Occipital lobe (tissue), 1 donor: ENCODE measurements at regions not wholly inside any gene's neighbourhood (a gene's known extent, or its start where the extent isn't known, plus 50 kb on each side); places are given as distances from the start of the nearest gene placed in this dataset.
"Not testable (repeated sequence)": the region's sequence is repeated elsewhere in the genome, so short reads cannot be mapped to it uniquely, and the experiment has no call there.

Experiments used
- DNase-seq: peaks from one replicate; lab custom pipeline; 2025; lab: John Stamatoyannopoulos, UW

- DNase-seq: no peak
Measured at GRCh38 chr4:31183256-31183655, 463.1 kb downstream of the PCDH7 start.

- no peak for DNase-seq
Measured at GRCh38 chr4:31185014-31185585, 464.9 kb downstream of the PCDH7 start.

GRCh38 chr4:31187979-31188378 is 467.8 kb downstream of the PCDH7 start:
- DNase-seq: no peak

GRCh38 chr4:31189938-31190337 is 469.8 kb downstream of the PCDH7 start:
- DNase-seq: no peak

GRCh38 chr4:31190671-31191070 is 470.5 kb downstream of the PCDH7 start:
- no peak for DNase-seq

- DNase-seq: no peak
Measured at GRCh38 chr4:31192341-31192740, 472.2 kb downstream of the PCDH7 start.

- DNase-seq: no peak
Measured at GRCh38 chr4:31193521-31193920, 473.4 kb downstream of the PCDH7 start.

- DNase-seq: no peak
Measured at GRCh38 chr4:31194823-31195222, 474.7 kb downstream of the PCDH7 start.

GRCh38 chr4:31199644-31200043 is 479.5 kb downstream of the PCDH7 start:
- no peak for DNase-seq

GRCh38 chr4:31202054-31202453 is 481.9 kb downstream of the PCDH7 start:
- not testable (repeated sequence) for DNase-seq

- no peak for DNase-seq
Measured at GRCh38 chr4:31204874-31205273, 484.7 kb downstream of the PCDH7 start.

GRCh38 chr4:31220921-31221320 is 500.8 kb downstream of the PCDH7 start:
- no peak for DNase-seq

- DNase-seq: no peak
Measured at GRCh38 chr4:31228068-31228467, 507.9 kb downstream of the PCDH7 start.

- DNase-seq: no peak
Measured at GRCh38 chr4:31230594-31230993, 510.4 kb downstream of the PCDH7 start.

GRCh38 chr4:31234494-31234893 is 514.3 kb downstream of the PCDH7 start:
- no peak for DNase-seq

- no peak for DNase-seq
Measured at GRCh38 chr4:31234901-31235300, 514.7 kb downstream of the PCDH7 start.

GRCh38 chr4:31236020-31236638 is 516.0 kb downstream of the PCDH7 start:
- no peak for DNase-seq

- no peak for DNase-seq
Measured at GRCh38 chr4:31236639-31237173, 516.5 kb downstream of the PCDH7 start.

- no peak for DNase-seq
Measured at GRCh38 chr4:31237233-31237632, 517.1 kb downstream of the PCDH7 start.

- DNase-seq: no peak
Measured at GRCh38 chr4:31239886-31240285, 519.7 kb downstream of the PCDH7 start.

GRCh38 chr4:31241504-31242106 is 521.4 kb downstream of the PCDH7 start:
- no peak for DNase-seq

GRCh38 chr4:31246856-31247255 is 526.7 kb downstream of the PCDH7 start:
- DNase-seq: no peak

- DNase-seq: no peak
Measured at GRCh38 chr4:31259119-31259518, 539.0 kb downstream of the PCDH7 start.
